Activated CD8-positive, alpha-beta T cell treated with anti-CD3 and anti-CD28 coated beads for 36 hours (primary cell): ENCODE measurements at regions not wholly inside any gene's neighbourhood (a gene's known extent, or its start where the extent isn't known, plus 50 kb on each side); places are given as distances from the start of the nearest gene placed in this dataset.

Source experiments
- ATAC-seq: fragments of 200-7000 bp; cut with Tn5 transposase; one replicate; pipeline ENCODE4 v1.10.0; 2021; ENCODE audit warnings: mild to moderate bottlenecking, moderate library complexity
- CTCF ChIA-PET: fragments of 350-600 bp; sonication (Branson Sonifier 250); formaldehyde crosslinking; loops from one replicate; lab custom pipeline; 2021; ENCODE audit warnings: antibody characterized with exemption; lab: Charles Lee
- POLR2A ChIA-PET: fragments of 350-600 bp; sonication (Branson Sonifier 250); formaldehyde crosslinking; loops from one replicate; lab custom pipeline; 2021; ENCODE audit warnings: antibody characterized with exemption; lab: Charles Lee
- DNase-seq: peaks from one replicate; pipeline ENCODE4 v3.0.0-alpha.2; 2020
- H3K27ac Mint-ChIP-seq: one replicate; pipeline ENCODE4 v1.8.0; 2021; ENCODE audit warnings: mild to moderate bottlenecking, mixed read lengths
- H3K27me3 Mint-ChIP-seq: one replicate; pipeline ENCODE4 v1.8.0; 2021; ENCODE audit warnings: mixed read lengths
- H3K36me3 Mint-ChIP-seq: one replicate; pipeline ENCODE4 v1.8.0; 2021; ENCODE audit warnings: low read depth, mixed read lengths
- H3K4me1 Mint-ChIP-seq: one replicate; pipeline ENCODE4 v1.8.0; 2021; ENCODE audit warnings: low read depth, mixed read lengths
- H3K4me3 Mint-ChIP-seq: one replicate; pipeline ENCODE4 v1.8.0; 2021; ENCODE audit warnings: mild to moderate bottlenecking, moderate library complexity, mixed read lengths
- H3K9me3 Mint-ChIP-seq: one replicate; pipeline ENCODE4 v1.8.0; 2021; ENCODE audit warnings: mixed read lengths
- CTCF ChIP-seq: fragments of 200-600 bp; IDR thresholded peaks from one replicate; pipeline ENCODE4 v1.8.0; 2022; ENCODE audit warnings: antibody characterized with exemption, mild to moderate bottlenecking
- intact Hi-C: fragments of 100-400 bp; cut with micrococcal nuclease; formaldehyde crosslinking; loops from one replicate; pipeline ENCODE4 v1.10.0; 2022

GRCh38 chr13:38053896-38054295 is 184.3 kb upstream of the TRPC4 start:
- ChIA-PET POLR2A (no interaction called here), CTCF (no interaction called here)
- H3K4me1 Mint-ChIP-seq = no peaks in the 10 kb centered on the region
- H3K9me3 Mint-ChIP-seq = no peaks in the 10 kb centered on the region
- no peak for DNase-seq
- H3K36me3 Mint-ChIP-seq = no peaks in the 10 kb centered on the region
- no peak overlapping the region for H3K4me3 Mint-ChIP-seq
- no peak overlapping the region for H3K27ac Mint-ChIP-seq
- no peak for TF ChIP-seq CTCF
- no peaks in the 10 kb centered on the region for H3K27me3 Mint-ChIP-seq
- intact Hi-C loops = no loop called here
- no peak for ATAC-seq

- intact Hi-C loops = no loop called here
- Mint-ChIP-seq H3K27me3 (no peaks in the 10 kb centered on the region), H3K27ac (no peak overlapping the region)
These were observed 176.4 kb upstream of the TRPC4 start for GRCh38 chr13:38046049-38046376.

GRCh38 chr13:38045278-38046048 is 175.9 kb upstream of the TRPC4 start:
- ChIA-PET CTCF (no interaction called here), POLR2A (no interaction called here)
- intact Hi-C loops = no loop called here
- no peak for TF ChIP-seq CTCF
- H3K4me1 Mint-ChIP-seq = no peaks in the 10 kb centered on the region
- no peaks in the 10 kb centered on the region for H3K27me3 Mint-ChIP-seq
- ATAC-seq = no peak
- no peak for DNase-seq
- no peak overlapping the region for H3K27ac Mint-ChIP-seq
- H3K9me3 Mint-ChIP-seq = peaks cover 17% of the 10 kb centered on the region
- no peaks in the 10 kb centered on the region for H3K36me3 Mint-ChIP-seq
- H3K4me3 Mint-ChIP-seq = no peak overlapping the region

More at GRCh38 chr13:38046049-38046376, 176.4 kb upstream of the TRPC4 start:
- DNase-seq (no peak), ATAC-seq (no peak)
- CTCF ChIA-PET = no interaction called here
- H3K9me3 Mint-ChIP-seq = peaks cover 17% of the 10 kb centered on the region
- no peak for TF ChIP-seq CTCF
- H3K4me3 Mint-ChIP-seq = no peak overlapping the region
- H3K36me3 Mint-ChIP-seq = no peaks in the 10 kb centered on the region
- POLR2A ChIA-PET = no interaction called here
- H3K4me1 Mint-ChIP-seq = no peaks in the 10 kb centered on the region

- Mint-ChIP-seq H3K9me3 (peaks cover 17% of the 10 kb centered on the region), H3K36me3 (no peaks in the 10 kb centered on the region), H3K27ac (no peak overlapping the region), H3K27me3 (no peaks in the 10 kb centered on the region), H3K4me1 (no peaks in the 10 kb centered on the region), H3K4me3 (no peak overlapping the region)
- CTCF ChIA-PET = no interaction called here
- no peak for ATAC-seq
- no peak for TF ChIP-seq CTCF
- intact Hi-C loops = no loop called here
- POLR2A ChIA-PET = no interaction called here
- DNase-seq = no peak
These were observed 174.5 kb upstream of the TRPC4 start for GRCh38 chr13:38044067-38044466.

GRCh38 chr13:38042771-38043170 is 173.2 kb upstream of the TRPC4 start:
- DNase-seq (no peak), ATAC-seq (no peak)
- no peaks in the 10 kb centered on the region for H3K4me1 Mint-ChIP-seq
- intact Hi-C loops = no loop called here
- peaks cover 12% of the 10 kb centered on the region for H3K9me3 Mint-ChIP-seq
- H3K27ac Mint-ChIP-seq = no peak overlapping the region
- H3K4me3 Mint-ChIP-seq = no peak overlapping the region
- POLR2A ChIA-PET = interaction anchor here (0.7 kb wide), 1 partner anchor 12 kb away, joined by 3 read pairs; no protein-coding TSS in a partner anchor
- H3K27me3 Mint-ChIP-seq = no peaks in the 10 kb centered on the region
- no peaks in the 10 kb centered on the region for H3K36me3 Mint-ChIP-seq
- no peak for TF ChIP-seq CTCF
- CTCF ChIA-PET = interaction anchor here (0.6 kb wide), 1 partner anchor 21 kb away, joined by 3 read pairs; no protein-coding TSS in a partner anchor
